Vagina (tissue), 2 donors: ENCODE measurements at regions not wholly inside any gene's neighbourhood (a gene's known extent, or its start where the extent isn't known, plus 50 kb on each side); places are given as distances from the start of the nearest gene placed in this dataset.

Experiments used
- POLR2A ChIP-seq, 2 donors: fragments of 450-650 bp; IDR thresholded peaks; one replicate each; pipeline ENCODE4 v1.6.1; 2017; ENCODE audit warnings: antibody characterized with exemption in 2 of 2, mild to moderate bottlenecking in 2 of 2, moderate library complexity in 2 of 2
- POLR2AphosphoS5 ChIP-seq, 2 donors: sonication (generic); formaldehyde crosslinking; IDR thresholded peaks; one replicate each; pipeline ENCODE4 v1.9.0; 2017; ENCODE audit warnings: antibody characterized with exemption in 2 of 2, mild to moderate bottlenecking in 2 of 2, low read depth in 1 of 2; ENCODE audit not compliant: insufficient read depth in 1 of 2
- TF ChIP-seq, protein P1 (sequence below), 3 experiments: fragments of 450-650 bp in 2 of 3; fragments of 200-600 bp in 1 of 3; sonication (generic) in 1 of 3; IDR thresholded peaks; one replicate each; pipeline ENCODE4 v1.5.1; 2017 to 2019; ENCODE audit warnings: antibody characterized with exemption in 3 of 3, mild to moderate bottlenecking in 2 of 3, moderate library complexity in 2 of 3

DNA sequence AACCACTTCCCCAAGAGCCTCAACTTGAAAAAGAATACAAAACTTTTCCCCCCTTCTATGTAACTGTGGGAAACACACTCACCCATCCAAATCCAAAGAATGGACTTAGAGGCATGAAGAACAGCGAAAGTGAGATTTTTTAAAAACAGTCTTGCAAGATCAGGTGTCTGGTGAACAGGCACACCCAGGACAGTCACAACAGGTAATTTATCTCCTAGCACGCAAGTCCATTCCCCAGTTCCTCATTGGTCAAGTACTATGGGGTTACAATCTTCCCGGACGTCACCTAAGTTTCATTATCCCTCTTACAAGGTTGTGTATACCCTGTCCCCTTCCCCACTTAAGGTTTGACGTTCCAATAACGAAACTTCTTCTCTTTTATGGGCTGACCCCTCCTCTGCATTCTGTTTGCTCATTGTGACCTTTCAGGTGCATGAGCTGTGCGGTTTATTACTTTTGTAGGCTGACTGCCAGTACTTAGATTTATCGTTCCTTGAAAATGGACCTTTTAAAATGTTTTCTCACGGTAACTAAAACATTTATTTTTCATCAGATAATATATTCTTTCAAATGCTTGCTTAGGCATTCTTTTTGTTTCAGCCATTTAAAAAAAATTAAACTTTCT is 1401.9 kb downstream of the FAM181B start:
- TF ChIP-seq, protein P1, sequence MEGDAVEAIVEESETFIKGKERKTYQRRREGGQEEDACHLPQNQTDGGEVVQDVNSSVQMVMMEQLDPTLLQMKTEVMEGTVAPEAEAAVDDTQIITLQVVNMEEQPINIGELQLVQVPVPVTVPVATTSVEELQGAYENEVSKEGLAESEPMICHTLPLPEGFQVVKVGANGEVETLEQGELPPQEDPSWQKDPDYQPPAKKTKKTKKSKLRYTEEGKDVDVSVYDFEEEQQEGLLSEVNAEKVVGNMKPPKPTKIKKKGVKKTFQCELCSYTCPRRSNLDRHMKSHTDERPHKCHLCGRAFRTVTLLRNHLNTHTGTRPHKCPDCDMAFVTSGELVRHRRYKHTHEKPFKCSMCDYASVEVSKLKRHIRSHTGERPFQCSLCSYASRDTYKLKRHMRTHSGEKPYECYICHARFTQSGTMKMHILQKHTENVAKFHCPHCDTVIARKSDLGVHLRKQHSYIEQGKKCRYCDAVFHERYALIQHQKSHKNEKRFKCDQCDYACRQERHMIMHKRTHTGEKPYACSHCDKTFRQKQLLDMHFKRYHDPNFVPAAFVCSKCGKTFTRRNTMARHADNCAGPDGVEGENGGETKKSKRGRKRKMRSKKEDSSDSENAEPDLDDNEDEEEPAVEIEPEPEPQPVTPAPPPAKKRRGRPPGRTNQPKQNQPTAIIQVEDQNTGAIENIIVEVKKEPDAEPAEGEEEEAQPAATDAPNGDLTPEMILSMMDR (IDR thresholded peaks at IDR 0.05) = no peak
- no peak for TF ChIP-seq POLR2A (IDR thresholded peaks at IDR 0.05)
- no peak for TF ChIP-seq POLR2AphosphoS5 (IDR thresholded peaks at IDR 0.05; ENCODE audit: insufficient read depth in 1 of 2, low read depth in 1 of 2)
